ENCODE measurements at regions not wholly inside any gene's neighbourhood (a gene's known extent, or its start where the extent isn't known, plus 50 kb on each side); places are given as distances from the start of the nearest gene placed in this dataset.

DNA sequence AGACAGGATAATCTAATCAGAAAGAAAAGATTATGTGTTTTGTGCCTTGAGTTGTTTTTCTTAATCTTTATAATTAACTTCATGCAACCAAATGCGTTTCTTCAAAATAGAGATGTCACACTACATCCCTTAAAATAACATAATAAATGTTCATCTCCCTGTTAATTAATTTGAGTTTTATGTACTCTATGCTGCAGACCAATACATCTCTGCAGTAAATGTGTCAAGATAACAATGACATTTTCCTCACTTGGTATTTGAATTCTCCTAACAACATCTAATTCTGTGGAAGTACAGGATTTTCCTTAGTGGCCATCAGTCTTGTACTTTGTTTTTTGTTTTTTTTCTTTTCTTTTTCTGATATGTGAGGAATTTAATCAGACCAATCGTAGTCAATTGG lies 279.2 kb upstream of the TYRP1 start:
- no peak for TF ChIP-seq POLR2A (IDR thresholded peaks at IDR 0.05; ENCODE audit: low read length)
- TF ChIP-seq GATA1 (IDR thresholded peaks at IDR 0.05; ENCODE audit: low read depth, low read length): no peak
